CD1c-positive myeloid dendritic cell (primary cell): ENCODE measurements at regions not wholly inside any gene's neighbourhood (a gene's known extent, or its start where the extent isn't known, plus 50 kb on each side); places are given as distances from the start of the nearest gene placed in this dataset.

ENCODE experiments used
- DNase-seq: peaks from one replicate; pipeline ENCODE4 v3.0.0-alpha.2; 2016; ENCODE audit errors: extremely low spot score

GRCh38 chr2:83650898-83651297 is 808.2 kb downstream of the SUCLG1 start:
- DNase-seq: no peak

GRCh38 chr2:83650161-83650560 is 808.9 kb downstream of the SUCLG1 start:
- no peak for DNase-seq

GRCh38 chr2:83640506-83640905 is 818.6 kb downstream of the SUCLG1 start:
- DNase-seq: no peak

DNA sequence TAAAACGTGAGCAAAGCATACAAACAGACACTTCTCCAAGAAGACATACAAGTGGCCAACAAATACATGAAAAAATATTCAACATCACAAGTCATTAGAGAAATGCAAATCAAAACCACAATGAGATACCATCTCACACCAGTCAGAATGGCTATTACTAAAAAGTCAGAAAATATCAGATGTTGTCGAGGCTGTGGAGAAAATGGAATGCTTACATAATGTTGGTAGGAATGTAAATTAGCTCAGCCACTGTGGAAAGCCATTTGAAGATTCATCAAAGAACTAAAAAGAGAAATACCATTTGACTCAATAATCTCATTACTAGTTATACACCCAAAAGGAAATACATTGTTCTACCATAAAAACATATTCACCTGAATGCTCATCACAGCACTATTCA is 825.7 kb downstream of the SUCLG1 start:
- no peak for DNase-seq

DNA sequence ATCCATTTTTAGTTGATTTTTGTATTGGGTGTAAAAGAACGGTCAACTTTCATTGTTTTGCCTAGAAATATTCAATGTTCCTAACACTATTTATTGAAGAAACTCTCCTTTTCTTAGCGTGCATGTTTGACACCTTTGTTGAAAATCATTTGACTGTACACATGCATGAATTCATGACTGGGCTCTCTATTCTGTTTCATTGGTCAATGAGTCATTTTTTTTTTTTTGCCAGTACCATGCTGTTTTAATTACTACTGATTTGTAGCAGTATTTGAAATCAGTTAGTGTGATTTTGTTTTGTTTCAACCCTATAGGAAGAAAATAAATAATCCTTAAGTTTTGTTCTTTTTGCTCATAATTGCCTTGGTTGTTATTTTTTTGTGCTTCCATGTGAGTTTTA is 828.7 kb downstream of the SUCLG1 start:
- no peak for DNase-seq

DNA sequence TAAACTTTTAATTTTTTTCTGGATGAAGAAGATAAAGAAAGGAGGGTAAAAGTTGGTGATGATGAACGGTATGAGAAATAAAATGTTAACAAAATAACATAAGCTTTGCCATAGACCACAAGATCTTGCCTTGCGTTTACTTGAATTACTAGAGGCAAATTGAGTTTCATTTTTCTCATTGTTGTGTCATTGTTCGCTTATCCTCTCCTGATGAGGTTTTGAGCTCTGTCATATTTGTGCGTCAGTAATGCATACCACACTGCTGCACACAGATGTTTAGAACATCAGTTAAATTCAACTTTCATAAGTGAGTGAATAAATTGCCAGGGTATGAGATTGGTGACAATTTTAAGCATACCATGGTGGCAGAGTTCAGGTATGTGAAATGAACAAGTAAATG is 843.6 kb downstream of the SUCLG1 start:
- no peak for DNase-seq

GRCh38 chr2:83613178-83613577 is 845.9 kb downstream of the SUCLG1 start:
- no peak for DNase-seq

DNA sequence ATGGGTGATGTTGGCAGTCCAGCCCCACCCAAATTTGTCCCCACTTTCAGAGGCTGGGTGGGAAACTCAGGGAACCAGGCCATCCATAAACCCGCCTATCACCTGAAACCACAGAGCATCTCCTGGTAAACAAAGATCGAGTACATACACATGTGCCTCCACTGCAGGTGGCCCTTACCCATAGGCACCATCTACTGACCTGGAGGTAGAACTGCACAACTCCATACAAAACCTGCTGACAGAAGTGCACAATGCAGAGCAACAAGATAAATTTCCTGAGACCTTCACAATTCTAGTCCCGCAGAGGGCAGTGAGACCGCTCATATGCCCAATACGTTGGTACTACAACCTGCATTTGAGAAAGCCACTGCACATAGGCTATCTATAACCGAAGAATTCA is 856.3 kb downstream of the SUCLG1 start:
- no peak for DNase-seq

DNA sequence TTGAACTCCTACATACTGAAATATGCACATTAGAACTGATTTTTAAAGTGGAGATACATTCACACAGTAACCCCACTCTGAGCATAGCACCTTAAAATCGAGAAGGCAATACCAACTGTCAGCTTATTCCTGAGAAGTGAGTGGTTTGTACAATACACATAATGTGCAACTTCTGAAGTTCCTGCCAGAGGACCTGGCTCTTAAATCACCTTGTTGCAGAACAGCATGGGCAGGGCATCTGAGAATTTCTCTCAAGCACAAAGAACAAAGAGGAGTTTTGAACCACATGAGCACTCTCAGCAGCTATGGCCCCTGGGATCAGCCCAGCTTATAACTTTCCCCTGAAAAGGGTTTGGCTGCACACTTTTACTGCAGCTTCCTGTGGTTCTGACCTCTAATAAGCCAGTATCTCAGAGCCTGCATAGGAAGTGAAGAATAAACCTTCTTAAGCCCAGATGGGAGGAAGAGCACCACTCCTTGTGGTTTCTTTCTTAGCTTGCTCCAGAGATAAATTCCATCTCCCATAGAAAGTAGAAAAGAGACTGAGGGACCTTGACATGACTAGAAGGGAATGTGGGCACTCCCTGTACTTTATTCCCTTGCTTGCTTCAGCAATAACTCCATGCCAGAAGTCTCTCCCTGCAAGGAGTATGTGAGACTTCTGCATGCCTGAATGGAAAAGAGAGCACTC is 862.3 kb downstream of the SUCLG1 start:
- no peak for DNase-seq

- no peak for DNase-seq
Measured at GRCh38 chr2:83595926-83596325, 863.2 kb downstream of the SUCLG1 start.

- DNase-seq: no peak
Measured at GRCh38 chr2:83595121-83595690, 863.9 kb downstream of the SUCLG1 start.

DNA sequence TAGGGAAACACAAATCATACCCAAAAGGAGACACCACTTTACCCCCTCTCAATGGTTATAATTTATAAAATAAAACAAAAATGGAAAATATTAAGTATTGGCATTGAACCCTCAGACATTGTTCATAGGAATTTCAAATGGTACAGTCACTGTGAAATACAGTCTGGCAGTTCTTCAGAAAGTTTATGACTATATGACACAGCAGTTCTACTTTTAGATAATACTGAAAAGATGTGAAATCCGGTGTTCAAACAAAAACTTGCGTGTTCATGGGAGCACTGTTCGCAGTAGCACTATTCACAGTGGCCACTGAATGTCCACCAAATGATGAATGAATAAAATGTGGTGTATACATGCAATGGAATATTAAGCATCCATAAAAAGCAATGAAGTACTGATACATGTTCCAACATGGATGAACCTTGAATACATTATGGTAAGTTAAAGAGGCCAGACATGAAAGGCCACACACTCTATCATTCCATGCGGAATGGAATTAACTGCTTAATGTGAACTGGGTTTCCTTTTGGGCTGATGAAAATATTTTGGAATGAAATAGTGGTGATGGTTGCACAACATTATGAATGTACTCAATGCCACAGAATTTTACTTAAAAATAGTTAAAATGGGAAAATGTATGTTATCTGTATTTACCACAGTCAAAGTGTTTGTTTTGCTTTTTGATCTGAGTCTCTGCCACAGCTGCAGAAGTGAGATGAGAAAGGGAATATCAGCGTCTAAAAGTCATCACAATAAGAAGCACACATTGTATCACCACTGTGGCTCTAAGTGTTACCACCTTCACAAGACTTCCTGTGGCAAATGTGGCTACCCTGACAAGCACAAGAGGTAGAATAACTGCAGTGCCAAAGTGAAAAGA is 864.6 kb downstream of the SUCLG1 start:
- no peak for DNase-seq

- DNase-seq: no peak
Measured at GRCh38 chr2:83587309-83587708, 871.8 kb downstream of the SUCLG1 start.

GRCh38 chr2:83585250-83585649 is 873.8 kb downstream of the SUCLG1 start:
- DNase-seq: no peak

DNA sequence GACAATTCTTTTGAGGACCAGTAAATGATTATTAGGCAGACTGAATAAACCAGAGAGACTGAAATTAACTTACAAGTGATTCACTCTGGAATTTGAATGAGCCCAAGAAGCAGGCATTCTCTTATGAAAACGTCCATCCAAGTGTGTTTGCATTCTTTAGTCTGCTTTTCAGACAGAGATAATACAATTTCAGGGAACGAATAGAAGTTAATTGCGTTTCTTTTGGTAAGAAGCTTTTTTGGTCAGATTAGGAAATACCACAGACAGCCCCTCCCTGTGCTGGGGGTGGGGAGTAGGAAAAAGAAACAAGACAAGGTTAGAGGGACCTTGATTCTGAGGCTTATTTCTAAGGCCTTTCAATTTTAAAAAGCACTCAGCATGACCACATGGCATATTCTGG is 874.4 kb downstream of the SUCLG1 start:
- no peak for DNase-seq

DNA sequence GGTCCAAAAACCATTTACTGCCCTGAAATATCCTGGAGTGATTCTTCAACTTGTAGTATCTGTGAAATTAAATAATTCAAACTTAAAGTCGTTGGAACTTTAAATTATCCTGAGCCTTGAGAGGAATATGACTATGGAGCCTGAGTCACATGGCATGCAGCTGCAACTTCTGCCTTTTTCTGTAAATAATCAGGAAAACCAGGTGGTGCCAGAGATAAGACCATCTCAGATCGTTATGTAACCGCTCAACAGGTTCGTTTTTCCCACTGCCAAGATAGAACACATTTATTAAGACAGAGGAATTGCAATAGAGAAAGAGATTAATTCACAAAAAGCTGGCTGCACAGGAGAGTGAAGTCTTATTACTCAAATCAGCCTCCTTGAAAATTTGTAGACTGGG is 876.5 kb downstream of the SUCLG1 start:
- DNase-seq: no peak

- DNase-seq: no peak
Measured at GRCh38 chr2:83579507-83579906, 879.6 kb downstream of the SUCLG1 start.

- DNase-seq: no peak
Measured at GRCh38 chr2:83578405-83578804, 880.7 kb downstream of the SUCLG1 start.

- DNase-seq: no peak
Measured at GRCh38 chr2:83574614-83575013, 884.5 kb downstream of the SUCLG1 start.

DNA sequence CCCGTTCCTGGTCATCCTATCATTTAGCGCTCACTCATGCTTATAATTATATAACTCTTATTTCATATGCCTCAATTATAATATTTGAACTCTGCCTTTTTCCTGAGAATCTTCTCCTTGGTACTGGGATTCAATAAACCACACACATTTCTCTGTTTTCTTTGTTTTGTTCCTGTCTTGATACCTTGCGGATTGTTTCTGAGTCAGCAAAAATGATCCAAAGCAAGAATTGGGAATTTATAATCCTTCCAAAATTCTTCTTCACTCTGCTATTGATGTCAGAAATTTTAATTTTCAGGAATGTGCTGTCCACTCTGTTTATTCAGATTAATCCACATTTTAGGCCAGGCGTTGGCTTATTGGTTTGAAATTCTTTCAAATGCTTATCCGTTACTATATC is 886.0 kb downstream of the SUCLG1 start:
- no peak for DNase-seq

- DNase-seq: no peak
Measured at GRCh38 chr2:83572400-83572799, 886.7 kb downstream of the SUCLG1 start.

GRCh38 chr2:83567551-83567950 is 891.5 kb downstream of the SUCLG1 start:
- no peak for DNase-seq

DNA sequence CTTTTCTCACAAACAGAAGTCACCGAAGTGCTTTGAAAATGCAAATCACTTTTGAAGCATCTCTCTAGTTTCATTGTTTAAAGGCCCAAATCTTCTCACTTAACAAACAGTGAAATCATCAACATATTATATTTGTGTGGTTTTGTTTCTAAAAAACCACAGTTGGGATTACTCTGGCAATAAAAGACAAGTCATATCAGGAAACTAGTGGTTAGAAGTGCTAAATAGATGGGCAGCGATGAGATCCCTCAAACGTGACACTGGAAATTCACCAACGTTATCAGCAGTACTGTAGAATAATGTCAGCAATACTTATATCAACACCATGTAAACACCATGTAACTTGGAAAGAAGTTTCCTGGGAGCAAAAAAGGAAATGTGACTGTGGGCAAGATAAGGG is 893.5 kb downstream of the SUCLG1 start:
- no peak for DNase-seq
